OCI-LY7 (cell line): ENCODE measurements at regions not wholly inside any gene's neighbourhood (a gene's known extent, or its start where the extent isn't known, plus 50 kb on each side); places are given as distances from the start of the nearest gene placed in this dataset.

Experiments used
- BruUV-seq: library from RNA; stranded (reverse); fragments of 400-500 nt; replicated peaks from 2 replicates; lab custom pipeline; 2021; lab: Mats Ljungman, UMichigan
- CTCF ChIA-PET: fragments of 300-600 bp; sonication (Branson Sonifier 250); formaldehyde crosslinking; loops from one replicate; lab custom pipeline; 2022; ENCODE audit warnings: antibody characterized with exemption; ENCODE audit not compliant: unreplicated experiment; lab: Charles Lee
- POLR2A ChIA-PET: fragments of 300-600 bp; sonication (Branson Sonifier 250); formaldehyde crosslinking; loops from one replicate; lab custom pipeline; 2022; ENCODE audit warnings: antibody characterized with exemption; lab: Charles Lee
- DNase-seq: peaks from one replicate; pipeline ENCODE4 v3.0.0-alpha.2; 2015; ENCODE audit warnings: low spot score
- H2AFZ ChIP-seq: fragments of 200-600 bp; sonication (generic), shearing (Covaris generic); 2 replicates; pipeline ENCODE4 v1.6.1; 2014; ENCODE audit warnings: mild to moderate bottlenecking, antibody characterized with exemption, low read length, moderate library complexity
- H3K27ac ChIP-seq: fragments of 200-600 bp; sonication (generic); 2 replicates; pipeline ENCODE4 v1.5.1; 2014; ENCODE audit warnings: mixed run types, low read depth, mild to moderate bottlenecking, moderate library complexity, low read length, inconsistent platforms; ENCODE audit not compliant: poor library complexity, severe bottlenecking
- H3K36me3 ChIP-seq: fragments of 200-600 bp; sonication (generic); 2 replicates; pipeline ENCODE4 v1.6.1; 2014; ENCODE audit warnings: mild to moderate bottlenecking, antibody characterized with exemption, low read length, moderate library complexity, mixed read lengths; ENCODE audit not compliant: insufficient read depth
- H3K4me1 ChIP-seq: fragments of 200-600 bp; sonication (generic); 2 replicates; pipeline ENCODE4 v1.5.1; 2014; ENCODE audit warnings: mild to moderate bottlenecking, low read length; ENCODE audit not compliant: insufficient read depth, poor library complexity, severe bottlenecking
- H3K4me2 ChIP-seq: fragments of 200-600 bp; sonication (generic); 2 replicates; pipeline ENCODE4 v1.6.1; 2014; ENCODE audit warnings: mild to moderate bottlenecking, low read length
- H3K4me3 ChIP-seq: fragments of 200-600 bp; sonication (generic); 2 replicates; pipeline ENCODE4 v1.5.1; 2014; ENCODE audit warnings: mild to moderate bottlenecking, low read depth, low read length; ENCODE audit not compliant: poor library complexity, severe bottlenecking
- H3K79me2 ChIP-seq: fragments of 200-600 bp; sonication (generic); 2 replicates; pipeline ENCODE4 v1.6.1; 2016; ENCODE audit warnings: low read depth, mild to moderate bottlenecking, low read length, moderate library complexity, mixed read lengths; ENCODE audit not compliant: insufficient read depth
- H3K9me2 ChIP-seq: fragments of 200-600 bp; sonication (generic); 2 replicates; pipeline ENCODE4 v1.6.1; 2016; ENCODE audit warnings: mild to moderate bottlenecking, low read length, mixed read lengths; ENCODE audit not compliant: insufficient read depth
- H3K9me3 ChIP-seq: fragments of 200-600 bp; sonication (generic); 2 replicates; pipeline ENCODE4 v1.6.1; 2014; ENCODE audit warnings: mild to moderate bottlenecking, mixed run types, low read length, mixed read lengths
- H4K20me1 ChIP-seq: fragments of 200-600 bp; sonication (generic); 2 replicates; pipeline ENCODE4 v1.6.1; 2014; ENCODE audit warnings: mild to moderate bottlenecking, antibody characterized with exemption, low read length, moderate library complexity, mixed read lengths; ENCODE audit not compliant: insufficient read depth
- EZH2phosphoT487 ChIP-seq: fragments of 200-600 bp; sonication (generic); IDR thresholded peaks from 2 replicates; pipeline ENCODE4 v1.6.1; 2018; ENCODE audit warnings: low read depth, borderline replicate concordance, mild to moderate bottlenecking, mixed run types, antibody characterized with exemption, low read length, moderate library complexity, mixed read lengths
- intact Hi-C: fragments of 100-400 bp; cut with micrococcal nuclease; formaldehyde crosslinking; loops from one replicate; pipeline ENCODE4 v1.10.0; 2022; ENCODE audit not compliant: unreplicated experiment
- TF ChIP-seq, protein P1 (sequence below): fragments of 200-600 bp; sonication (generic); conservative IDR thresholded peaks from 2 replicates; pipeline ENCODE4 v1.5.1; 2014; ENCODE audit warnings: mild to moderate bottlenecking, antibody characterized with exemption, low read length, moderate library complexity, mixed read lengths

DNA sequence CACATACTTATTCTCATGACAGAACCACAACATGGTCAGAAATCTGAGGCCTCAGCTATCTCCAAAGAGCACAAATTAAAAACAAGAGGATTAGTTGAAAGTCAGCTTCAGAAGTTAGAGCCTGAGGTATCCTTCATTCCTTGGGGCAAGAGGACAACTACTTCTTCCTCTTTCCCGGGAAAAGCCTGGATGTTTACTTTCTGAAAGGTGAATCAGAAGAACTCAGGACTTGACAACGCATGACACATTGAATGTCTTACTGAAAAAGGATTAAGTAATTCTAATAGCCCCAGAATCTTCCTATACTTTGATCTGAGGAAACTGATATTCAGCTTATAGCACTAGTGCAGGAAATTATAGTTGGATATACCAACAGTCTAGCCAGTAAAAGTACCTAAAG, 573.2 kb downstream of the METTL4 start:
- ChIA-PET CTCF (no interaction called here), POLR2A (no interaction called here)
- no peak for DNase-seq
- no peak for TF ChIP-seq EZH2phosphoT487
- TF ChIP-seq, protein P1, sequence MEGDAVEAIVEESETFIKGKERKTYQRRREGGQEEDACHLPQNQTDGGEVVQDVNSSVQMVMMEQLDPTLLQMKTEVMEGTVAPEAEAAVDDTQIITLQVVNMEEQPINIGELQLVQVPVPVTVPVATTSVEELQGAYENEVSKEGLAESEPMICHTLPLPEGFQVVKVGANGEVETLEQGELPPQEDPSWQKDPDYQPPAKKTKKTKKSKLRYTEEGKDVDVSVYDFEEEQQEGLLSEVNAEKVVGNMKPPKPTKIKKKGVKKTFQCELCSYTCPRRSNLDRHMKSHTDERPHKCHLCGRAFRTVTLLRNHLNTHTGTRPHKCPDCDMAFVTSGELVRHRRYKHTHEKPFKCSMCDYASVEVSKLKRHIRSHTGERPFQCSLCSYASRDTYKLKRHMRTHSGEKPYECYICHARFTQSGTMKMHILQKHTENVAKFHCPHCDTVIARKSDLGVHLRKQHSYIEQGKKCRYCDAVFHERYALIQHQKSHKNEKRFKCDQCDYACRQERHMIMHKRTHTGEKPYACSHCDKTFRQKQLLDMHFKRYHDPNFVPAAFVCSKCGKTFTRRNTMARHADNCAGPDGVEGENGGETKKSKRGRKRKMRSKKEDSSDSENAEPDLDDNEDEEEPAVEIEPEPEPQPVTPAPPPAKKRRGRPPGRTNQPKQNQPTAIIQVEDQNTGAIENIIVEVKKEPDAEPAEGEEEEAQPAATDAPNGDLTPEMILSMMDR: no peak
- Histone ChIP-seq H3K27ac (no peak overlapping the region), H3K9me2 (no peaks in the 10 kb centered on the region), H3K9me3 (no peaks in the 10 kb centered on the region), H4K20me1 (no peaks in the 10 kb centered on the region), H2AFZ (no peak overlapping the region), H3K79me2 (no peaks in the 10 kb centered on the region), H3K4me1 (no peaks in the 10 kb centered on the region), H3K4me2 (no peak overlapping the region), H3K36me3 (no peaks in the 10 kb centered on the region), H3K4me3 (no peak overlapping the region)
- BruUV-seq: no TSS peak
- intact Hi-C loops: no loop called here

DNA sequence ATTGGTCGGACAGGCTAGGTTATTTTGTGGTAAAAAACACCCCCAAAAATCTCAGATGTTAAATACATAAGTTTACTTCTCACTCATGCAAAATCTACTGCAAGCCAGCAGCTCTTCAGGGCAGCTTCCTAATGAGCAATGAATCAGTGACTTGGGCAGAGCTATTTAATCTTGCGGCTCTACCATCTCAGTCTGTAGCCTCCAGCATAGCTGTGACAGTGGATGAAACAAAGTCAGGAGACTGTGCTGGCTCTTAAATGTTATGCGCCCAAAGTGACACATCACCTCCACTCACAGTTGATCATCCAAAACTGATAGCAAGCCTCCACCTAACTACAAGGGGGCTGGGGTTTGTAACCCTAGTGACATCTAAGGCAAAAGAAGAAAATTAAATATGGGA, 571.9 kb downstream of the METTL4 start:
- Histone ChIP-seq H4K20me1 (no peaks in the 10 kb centered on the region), H3K4me2 (no peak overlapping the region), H3K36me3 (no peaks in the 10 kb centered on the region), H3K4me3 (no peak overlapping the region), H3K9me3 (no peaks in the 10 kb centered on the region), H2AFZ (no peak overlapping the region), H3K9me2 (no peaks in the 10 kb centered on the region), H3K27ac (no peak overlapping the region), H3K79me2 (no peaks in the 10 kb centered on the region), H3K4me1 (no peaks in the 10 kb centered on the region)
- BruUV-seq: no TSS peak
- intact Hi-C loops: no loop called here
- DNase-seq: no peak
- ChIA-PET CTCF (no interaction called here), POLR2A (no interaction called here)
- TF ChIP-seq, protein P1: no peak
- TF ChIP-seq EZH2phosphoT487: no peak

DNA sequence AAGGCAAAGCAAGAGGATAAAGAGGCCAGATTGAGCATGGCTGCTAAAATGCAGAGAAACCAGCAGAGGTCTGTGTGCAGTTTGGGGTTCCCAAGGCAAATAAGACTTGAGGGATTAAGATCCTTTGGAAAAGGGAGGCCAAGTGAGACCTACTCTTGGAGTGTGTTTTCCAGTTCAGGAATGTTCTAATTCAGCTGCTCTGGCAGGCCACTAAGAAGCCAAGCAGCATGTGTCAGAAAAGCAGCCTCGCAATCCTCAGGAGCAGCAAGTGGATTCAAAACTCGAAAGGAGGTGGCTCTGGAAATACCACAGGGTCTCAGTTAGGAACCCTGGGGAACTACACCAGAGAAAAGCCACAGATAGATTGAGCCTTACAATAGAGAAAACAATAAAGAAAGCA, 569.2 kb downstream of the METTL4 start:
- BruUV-seq: no TSS peak
- no peaks in the 10 kb centered on the region for H3K9me3 ChIP-seq
- H3K27ac ChIP-seq: no peak overlapping the region
- no peaks in the 10 kb centered on the region for H3K79me2 ChIP-seq
- H3K9me2 ChIP-seq: no peaks in the 10 kb centered on the region
- no peaks in the 10 kb centered on the region for H4K20me1 ChIP-seq
- no peak for DNase-seq
- no peaks in the 10 kb centered on the region for H3K36me3 ChIP-seq
- ChIA-PET POLR2A (no interaction called here), CTCF (no interaction called here)
- no peaks in the 10 kb centered on the region for H3K4me1 ChIP-seq
- H2AFZ ChIP-seq: no peak overlapping the region
- TF ChIP-seq, protein P1: no peak
- no peak for TF ChIP-seq EZH2phosphoT487
- intact Hi-C loops: no loop called here
- no peak overlapping the region for H3K4me3 ChIP-seq
- H3K4me2 ChIP-seq: no peak overlapping the region
